ENCODE measurements at regions not wholly inside any gene's neighbourhood (a gene's known extent, or its start where the extent isn't known, plus 50 kb on each side); places are given as distances from the start of the nearest gene placed in this dataset.

- TF ChIP-seq CTCF (conservative IDR thresholded peaks at IDR 0.05; ENCODE audit: low read length) (no peak), EZH2phosphoT487 (IDR thresholded peaks at IDR 0.05; ENCODE audit: borderline replicate concordance, low read depth, low read length) (no peak)
Measured at GRCh38 chr10:118436742-118437141, 94.6 kb upstream of the FAM204A start.

All from OCI-LY7 (cell line).